ENCODE measurements at regions not wholly inside any gene's neighbourhood (a gene's known extent, or its start where the extent isn't known, plus 50 kb on each side); places are given as distances from the start of the nearest gene placed in this dataset.

DNA sequence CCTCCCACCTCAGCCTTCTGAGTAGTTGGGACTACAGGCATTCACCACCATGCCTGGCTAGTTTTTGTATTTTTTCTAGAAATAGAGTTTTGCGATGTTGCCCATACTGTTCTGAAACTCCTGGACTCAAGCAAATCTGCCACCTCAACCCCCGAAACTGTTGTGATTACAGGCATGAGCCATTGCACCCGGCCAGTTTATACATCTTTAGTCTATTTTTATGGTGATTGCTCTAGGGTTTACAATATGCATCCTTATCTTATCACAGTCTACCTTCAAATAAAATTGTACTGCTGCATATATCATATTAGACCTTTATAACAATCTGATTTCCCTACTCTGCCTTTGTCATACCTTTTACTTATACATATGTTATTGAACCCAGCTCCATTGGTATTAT, 56.9 kb downstream of the SOWAHB start:
- no peak for TF ChIP-seq ZBTB7A (IDR thresholded peaks at IDR 0.05; ENCODE audit: low read depth)
- no peak for TF ChIP-seq TCF12 (IDR thresholded peaks at IDR 0.05; ENCODE audit: low read depth)

DNA sequence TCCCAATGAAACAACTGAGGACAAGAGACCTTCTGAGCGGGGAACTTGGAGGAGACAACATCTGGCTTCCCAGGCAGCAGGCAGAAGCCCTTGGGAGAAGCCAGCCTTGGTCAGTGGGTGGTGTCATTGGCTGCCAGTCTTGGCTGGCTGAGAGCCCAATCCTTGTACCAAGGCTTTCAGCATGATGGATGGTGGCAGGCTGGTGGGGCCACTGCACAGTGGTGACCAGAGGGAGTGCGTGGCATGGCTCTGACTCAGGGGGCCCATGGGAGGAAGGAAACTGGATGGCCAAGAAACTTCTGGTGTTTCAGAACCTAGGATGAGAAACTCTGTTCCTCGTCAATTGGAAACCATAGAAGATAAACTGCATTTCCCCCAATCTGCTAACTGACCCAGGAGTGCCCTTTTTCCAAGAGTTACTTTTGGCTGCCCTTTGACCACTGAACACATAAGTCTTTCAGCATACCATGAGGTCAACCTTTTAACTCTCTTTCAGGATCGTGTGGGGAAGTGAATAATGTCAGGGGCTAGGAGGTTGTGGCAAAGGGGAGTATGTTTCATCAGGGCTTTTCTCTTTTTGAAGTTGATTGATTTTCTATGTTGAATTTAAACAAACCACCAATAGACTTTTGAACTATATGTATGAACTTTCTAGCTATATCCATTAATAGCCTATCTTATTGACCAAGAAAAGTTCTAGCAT, 60.9 kb downstream of the SOWAHB start:
- TF ChIP-seq EP300 (IDR thresholded peaks at IDR 0.05; ENCODE audit: borderline replicate concordance) (no peak), NFIC (IDR thresholded peaks at IDR 0.05) (peak; percentile 21; the same call in 1 of the 2 replicates), RAD21 (IDR thresholded peaks at IDR 0.05; ENCODE audit: low read depth) (no peak)
- TF ChIP-seq, protein P1, sequence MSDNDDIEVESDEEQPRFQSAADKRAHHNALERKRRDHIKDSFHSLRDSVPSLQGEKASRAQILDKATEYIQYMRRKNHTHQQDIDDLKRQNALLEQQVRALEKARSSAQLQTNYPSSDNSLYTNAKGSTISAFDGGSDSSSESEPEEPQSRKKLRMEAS (IDR thresholded peaks at IDR 0.05): no peak

Data from Ishikawa (cell line).